ENCODE measurements at regions not wholly inside any gene's neighbourhood (a gene's known extent, or its start where the extent isn't known, plus 50 kb on each side); places are given as distances from the start of the nearest gene placed in this dataset.
"Not testable (repeated sequence)": the region's sequence is repeated elsewhere in the genome, so short reads cannot be mapped to it uniquely, and the experiment has no call there.

DNA sequence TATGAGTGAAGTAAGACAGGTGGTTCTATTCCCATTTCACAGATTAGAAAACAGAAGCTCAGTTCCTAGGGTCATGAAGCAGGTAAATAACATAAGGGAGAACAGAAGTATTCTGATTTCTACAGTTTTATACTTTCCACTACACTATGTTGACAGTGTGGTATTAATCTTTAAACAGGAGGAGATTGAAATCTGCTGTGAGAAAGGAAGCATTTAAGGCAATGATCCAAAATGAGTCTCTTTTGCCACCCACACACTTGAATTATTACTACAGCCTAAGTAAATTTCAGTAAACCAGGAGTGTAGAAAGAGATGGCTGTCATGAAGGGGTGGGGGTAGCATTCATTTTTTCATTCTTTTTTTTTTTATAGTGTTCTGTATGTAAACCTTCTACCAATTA, 893.0 kb downstream of the C4orf33 start:
- H3K9me3 ChIP-seq (ENCODE audit: control insufficient read depth in 2 of 2, insufficient read depth in 1 of 2, low read length in 1 of 2): no peaks in the 10 kb centered on the region

DNA sequence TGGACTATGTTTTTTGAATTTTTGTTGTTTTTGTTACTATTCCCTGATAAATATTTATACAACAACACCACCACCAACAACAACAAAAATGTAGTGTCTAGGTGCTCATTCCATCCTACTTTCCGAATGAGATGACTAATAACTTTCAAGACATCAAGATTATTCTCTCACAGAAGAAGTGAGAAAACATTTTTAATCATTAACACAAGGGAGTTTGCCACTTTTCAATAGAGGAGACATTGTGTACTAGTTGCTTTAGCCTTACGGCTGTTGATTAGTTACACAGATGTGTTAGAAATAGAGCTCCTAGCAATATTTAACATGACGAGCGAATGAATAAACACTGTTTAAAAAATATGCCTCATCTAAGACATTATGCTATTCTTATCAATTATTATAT, 898.8 kb downstream of the C4orf33 start:
- H3K27me3 ChIP-seq (ENCODE audit: control insufficient read depth in 2 of 2, insufficient read depth in 1 of 2, low read length in 1 of 2): no peaks in the 10 kb centered on the region
- no peaks in the 10 kb centered on the region for H3K4me1 ChIP-seq (ENCODE audit: control insufficient read depth in 2 of 2, insufficient read depth in 2 of 2, low read length in 2 of 2)
- no peak for DNase-seq (ENCODE audit: low read depth in 6 of 9, low spot score in 9 of 9)
- WGBS: 93% methylated on average over 4 of the region's 4 CpGs
- no peaks in the 10 kb centered on the region for H3K36me3 ChIP-seq (ENCODE audit: control insufficient read depth in 2 of 2, insufficient read depth in 2 of 2, low read length in 1 of 2)
- no peaks in the 10 kb centered on the region for H3K9me3 ChIP-seq (ENCODE audit: control insufficient read depth in 2 of 2, insufficient read depth in 1 of 2, low read length in 1 of 2)
- no peak overlapping the region for H3K4me3 ChIP-seq (ENCODE audit: low read length in 2 of 2)
- H3K27ac ChIP-seq (ENCODE audit: low read depth in 1 of 2, low read length in 1 of 2): no peak overlapping the region

More for the DNA sequence above, 893.0 kb downstream of the C4orf33 start:
- Histone ChIP-seq H3K4me1 (ENCODE audit: control insufficient read depth in 2 of 2, insufficient read depth in 2 of 2, low read length in 2 of 2) (no peaks in the 10 kb centered on the region), H3K27me3 (ENCODE audit: control insufficient read depth in 2 of 2, insufficient read depth in 1 of 2, low read length in 1 of 2) (no peaks in the 10 kb centered on the region), H3K4me3 (ENCODE audit: low read length in 2 of 2) (no peak overlapping the region), H3K36me3 (ENCODE audit: control insufficient read depth in 2 of 2, insufficient read depth in 2 of 2, low read length in 1 of 2) (no peaks in the 10 kb centered on the region), H3K27ac (ENCODE audit: low read depth in 1 of 2, low read length in 1 of 2) (no peak overlapping the region)
- DNase-seq (ENCODE audit: low read depth in 6 of 9, low spot score in 9 of 9): no peak

DNA sequence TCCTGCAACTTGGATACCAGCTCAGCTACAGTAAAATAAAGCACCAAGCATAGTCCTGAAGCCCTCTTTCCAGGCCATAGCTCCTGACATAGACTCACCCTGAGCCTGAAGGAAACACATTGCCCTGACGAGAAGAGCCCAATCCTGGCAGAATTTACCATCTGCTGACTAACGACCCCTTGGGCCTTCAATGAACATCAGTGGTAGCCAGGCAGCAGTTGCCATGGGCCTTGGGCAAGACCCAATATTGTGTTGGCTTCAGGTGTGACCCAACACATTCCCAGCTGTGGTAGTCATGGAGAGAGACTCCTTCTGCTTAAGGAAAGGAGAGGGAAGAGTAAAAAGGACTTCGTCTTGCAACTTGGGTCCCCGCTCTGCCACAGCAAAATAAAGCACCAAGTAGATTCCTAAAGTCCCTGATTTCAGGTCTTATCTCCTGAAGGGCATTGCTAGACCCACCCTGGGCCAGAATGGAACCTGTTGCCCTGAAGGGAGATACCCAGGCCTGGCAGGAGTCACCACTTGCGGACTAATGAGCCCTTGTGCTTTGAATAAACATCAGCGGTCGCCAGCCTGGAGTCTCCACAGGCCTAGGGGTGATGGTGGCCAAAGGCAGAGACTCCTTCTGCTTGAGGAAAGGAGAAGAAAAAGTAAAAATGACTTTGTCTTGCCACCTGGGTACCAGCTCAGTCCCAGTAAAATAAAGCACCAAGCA, 902.6 kb downstream of the C4orf33 start:
- WGBS: 94% methylated on average over 7 of the region's 7 CpGs

DNA sequence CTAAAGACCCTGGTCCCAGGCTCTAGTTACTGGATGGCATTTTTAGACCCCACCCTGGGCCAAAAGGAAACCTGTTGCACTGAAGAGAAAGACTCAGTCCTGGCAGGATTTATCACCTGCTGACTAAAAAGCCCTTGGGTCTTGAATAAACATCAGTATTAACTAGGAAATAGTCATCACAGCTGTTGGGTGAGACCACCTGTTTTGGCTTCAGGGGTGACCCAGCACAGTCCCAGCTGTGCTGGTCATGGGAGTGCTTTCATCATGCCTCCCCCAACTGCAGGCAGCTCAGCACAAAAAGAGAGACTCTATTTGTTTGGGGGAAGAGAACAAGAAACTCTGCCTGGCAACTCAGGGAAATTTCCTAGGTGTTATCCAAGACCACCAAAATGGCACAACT, 903.2 kb downstream of the C4orf33 start:
- no peaks in the 10 kb centered on the region for H3K36me3 ChIP-seq (ENCODE audit: control insufficient read depth in 2 of 2, insufficient read depth in 2 of 2, low read length in 1 of 2)
- H3K27ac ChIP-seq (ENCODE audit: low read depth in 1 of 2, low read length in 1 of 2): no peak overlapping the region
- H3K9me3 ChIP-seq (ENCODE audit: control insufficient read depth in 2 of 2, insufficient read depth in 1 of 2, low read length in 1 of 2): no peaks in the 10 kb centered on the region
- no peaks in the 10 kb centered on the region for H3K4me1 ChIP-seq (ENCODE audit: control insufficient read depth in 2 of 2, insufficient read depth in 2 of 2, low read length in 2 of 2)
- DNase-seq (ENCODE audit: low read depth in 6 of 9, low spot score in 9 of 9): no peak
- no peak overlapping the region for H3K4me3 ChIP-seq (ENCODE audit: low read length in 2 of 2)
- H3K27me3 ChIP-seq (ENCODE audit: control insufficient read depth in 2 of 2, insufficient read depth in 1 of 2, low read length in 1 of 2): no peaks in the 10 kb centered on the region

More for the DNA sequence above, 902.6 kb downstream of the C4orf33 start:
- Histone ChIP-seq H3K27ac (ENCODE audit: low read depth in 1 of 2, low read length in 1 of 2) (no peak overlapping the region), H3K4me3 (ENCODE audit: low read length in 2 of 2) (no peak overlapping the region), H3K9me3 (ENCODE audit: control insufficient read depth in 2 of 2, insufficient read depth in 1 of 2, low read length in 1 of 2) (no peaks in the 10 kb centered on the region), H3K27me3 (ENCODE audit: control insufficient read depth in 2 of 2, insufficient read depth in 1 of 2, low read length in 1 of 2) (no peaks in the 10 kb centered on the region), H3K36me3 (ENCODE audit: control insufficient read depth in 2 of 2, insufficient read depth in 2 of 2, low read length in 1 of 2) (no peaks in the 10 kb centered on the region), H3K4me1 (ENCODE audit: control insufficient read depth in 2 of 2, insufficient read depth in 2 of 2, low read length in 2 of 2) (no peaks in the 10 kb centered on the region)
- no peak for DNase-seq (ENCODE audit: low read depth in 6 of 9, low spot score in 9 of 9)

DNA sequence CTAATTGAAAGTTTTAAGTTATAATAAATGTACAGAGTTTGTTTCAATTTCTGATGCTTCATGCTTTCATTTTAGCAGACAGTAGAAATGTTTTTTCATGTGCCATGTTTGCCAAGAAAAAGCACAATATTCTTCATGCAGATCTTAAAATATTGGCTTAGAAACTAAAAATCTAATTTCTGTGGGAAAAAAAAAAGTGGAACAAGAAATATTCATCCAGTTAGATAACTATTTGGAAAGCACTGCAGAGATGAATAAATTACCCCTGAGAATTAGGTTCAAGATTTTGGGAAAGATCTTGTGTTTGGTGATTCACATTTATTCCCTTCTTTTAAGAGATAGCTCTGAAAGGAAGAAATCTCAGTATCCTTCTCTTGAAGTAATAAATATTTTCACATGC, 912.5 kb downstream of the C4orf33 start:
- H3K27me3 ChIP-seq (ENCODE audit: control insufficient read depth in 2 of 2, insufficient read depth in 1 of 2, low read length in 1 of 2): no peaks in the 10 kb centered on the region
- no peaks in the 10 kb centered on the region for H3K9me3 ChIP-seq (ENCODE audit: control insufficient read depth in 2 of 2, insufficient read depth in 1 of 2, low read length in 1 of 2)
- H3K4me3 ChIP-seq (ENCODE audit: low read length in 2 of 2): no peak overlapping the region
- H3K36me3 ChIP-seq (ENCODE audit: control insufficient read depth in 2 of 2, insufficient read depth in 2 of 2, low read length in 1 of 2): no peaks in the 10 kb centered on the region
- H3K4me1 ChIP-seq (ENCODE audit: control insufficient read depth in 2 of 2, insufficient read depth in 2 of 2, low read length in 2 of 2): no peaks in the 10 kb centered on the region
- no peak overlapping the region for H3K27ac ChIP-seq (ENCODE audit: low read depth in 1 of 2, low read length in 1 of 2)
- no peak for DNase-seq (ENCODE audit: low read depth in 6 of 9, low spot score in 9 of 9)

DNA sequence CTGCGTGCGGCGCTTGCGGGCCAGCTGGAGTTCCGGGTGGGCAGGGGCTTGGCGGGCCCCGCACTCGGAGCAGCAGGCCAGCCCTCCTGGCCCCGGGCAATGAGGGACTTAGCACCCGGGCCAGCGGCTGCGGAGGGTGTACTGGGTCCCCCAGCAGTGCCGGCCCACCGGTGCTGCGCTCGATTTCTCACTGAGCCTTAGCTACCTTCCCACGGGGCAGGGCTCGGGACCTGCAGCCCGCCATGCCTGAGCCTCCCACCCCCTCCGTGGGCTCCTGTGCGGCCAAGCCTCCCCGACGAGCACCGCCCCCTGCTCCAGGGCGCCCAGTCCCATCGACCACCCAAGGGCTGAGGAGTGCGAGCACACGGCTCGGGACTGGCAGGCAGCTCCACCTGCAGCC, 916.9 kb downstream of the C4orf33 start:
- not testable (repeated sequence) for DNase-seq (ENCODE audit: low read depth in 6 of 9, low spot score in 9 of 9); H3K4me3 ChIP-seq (ENCODE audit: low read length in 2 of 2)
- WGBS: 96% methylated on average over 29 of the region's 29 CpGs

DNA sequence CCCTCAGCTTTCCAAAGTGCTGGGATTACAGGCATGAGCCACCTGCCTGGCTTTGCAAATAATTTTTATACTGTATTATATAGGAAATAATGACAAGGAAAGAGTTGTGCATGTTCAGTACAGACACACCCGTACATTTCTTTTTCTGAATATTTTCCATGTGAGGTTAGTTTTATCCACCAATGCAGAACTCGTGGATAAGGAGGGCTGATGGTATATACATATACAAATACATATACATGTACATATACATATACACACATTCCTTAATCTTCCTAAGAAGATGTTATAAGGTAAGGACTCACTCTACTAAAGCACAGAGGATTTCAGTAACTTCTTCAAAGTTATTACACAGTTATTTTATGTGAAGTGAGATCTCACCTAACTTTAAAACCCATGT, 925.8 kb downstream of the C4orf33 start:
- no peak overlapping the region for H3K4me3 ChIP-seq (ENCODE audit: low read length in 2 of 2)
- no peak for DNase-seq (ENCODE audit: low read depth in 6 of 9, low spot score in 9 of 9)
- no peaks in the 10 kb centered on the region for H3K36me3 ChIP-seq (ENCODE audit: control insufficient read depth in 2 of 2, insufficient read depth in 2 of 2, low read length in 1 of 2)
- no peaks in the 10 kb centered on the region for H3K4me1 ChIP-seq (ENCODE audit: control insufficient read depth in 2 of 2, insufficient read depth in 2 of 2, low read length in 2 of 2)
- 87% methylated on average over 2 of the region's 2 CpGs for WGBS
- H3K27me3 ChIP-seq (ENCODE audit: control insufficient read depth in 2 of 2, insufficient read depth in 1 of 2, low read length in 1 of 2): no peaks in the 10 kb centered on the region
- no peaks in the 10 kb centered on the region for H3K9me3 ChIP-seq (ENCODE audit: control insufficient read depth in 2 of 2, insufficient read depth in 1 of 2, low read length in 1 of 2)
- H3K27ac ChIP-seq (ENCODE audit: low read depth in 1 of 2, low read length in 1 of 2): no peak overlapping the region

More for the DNA sequence above, 916.9 kb downstream of the C4orf33 start:
- H3K27ac ChIP-seq (ENCODE audit: low read depth in 1 of 2, low read length in 1 of 2); H3K4me1 ChIP-seq (ENCODE audit: control insufficient read depth in 2 of 2, insufficient read depth in 2 of 2, low read length in 2 of 2); H3K9me3 ChIP-seq (ENCODE audit: control insufficient read depth in 2 of 2, insufficient read depth in 1 of 2, low read length in 1 of 2); H3K36me3 ChIP-seq (ENCODE audit: control insufficient read depth in 2 of 2, insufficient read depth in 2 of 2, low read length in 1 of 2); H3K27me3 ChIP-seq (ENCODE audit: control insufficient read depth in 2 of 2, insufficient read depth in 1 of 2, low read length in 1 of 2): not testable (repeated sequence)

DNA sequence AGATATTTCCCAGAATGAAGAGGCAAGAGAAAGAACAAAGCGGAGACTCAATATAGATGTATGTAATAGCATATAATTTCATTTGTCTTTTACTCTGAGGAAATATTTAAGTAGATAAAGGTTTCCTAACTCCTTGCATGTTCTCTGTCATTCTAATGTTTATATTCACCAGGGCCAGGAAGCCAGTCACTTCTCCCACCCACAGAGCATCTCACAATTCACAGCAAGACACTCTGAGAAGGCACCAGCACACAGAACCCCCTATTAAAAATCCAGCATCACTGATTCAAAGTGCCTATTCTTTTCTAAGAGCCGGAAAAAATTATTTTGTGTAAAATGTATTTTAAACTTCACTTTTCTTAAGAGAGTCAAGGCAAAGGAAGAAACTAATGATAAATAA, 927.1 kb downstream of the C4orf33 start:
- no peak for DNase-seq (ENCODE audit: low read depth in 6 of 9, low spot score in 9 of 9)
- no peak overlapping the region for H3K27ac ChIP-seq (ENCODE audit: low read depth in 1 of 2, low read length in 1 of 2)
- WGBS: 94% methylated on average over 2 of the region's 2 CpGs
- H3K9me3 ChIP-seq (ENCODE audit: control insufficient read depth in 2 of 2, insufficient read depth in 1 of 2, low read length in 1 of 2): no peaks in the 10 kb centered on the region
- H3K36me3 ChIP-seq (ENCODE audit: control insufficient read depth in 2 of 2, insufficient read depth in 2 of 2, low read length in 1 of 2): no peaks in the 10 kb centered on the region
- H3K4me1 ChIP-seq (ENCODE audit: control insufficient read depth in 2 of 2, insufficient read depth in 2 of 2, low read length in 2 of 2): no peaks in the 10 kb centered on the region
- H3K27me3 ChIP-seq (ENCODE audit: control insufficient read depth in 2 of 2, insufficient read depth in 1 of 2, low read length in 1 of 2): no peaks in the 10 kb centered on the region
- H3K4me3 ChIP-seq (ENCODE audit: low read length in 2 of 2): no peak overlapping the region

DNA sequence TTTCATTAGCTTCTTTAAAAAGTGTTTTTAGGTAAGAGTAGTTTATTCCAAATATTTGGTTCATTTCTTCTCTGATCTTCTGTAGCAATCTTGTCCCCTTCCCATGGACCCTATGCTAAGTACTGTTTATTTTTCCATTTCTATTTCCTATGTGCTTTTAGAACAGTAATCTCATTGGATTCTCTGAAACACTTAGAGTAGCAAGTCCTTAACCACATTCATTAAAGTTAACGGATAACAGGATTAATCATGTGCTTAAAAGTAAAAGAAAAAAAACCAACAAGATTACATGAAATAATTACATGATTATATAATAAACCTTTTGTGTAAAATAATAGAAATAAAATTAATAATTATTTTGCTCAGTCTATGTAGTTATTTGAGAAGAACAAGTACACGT, 929.7 kb downstream of the C4orf33 start:
- H3K9me3 ChIP-seq (ENCODE audit: control insufficient read depth in 2 of 2, insufficient read depth in 1 of 2, low read length in 1 of 2): no peaks in the 10 kb centered on the region
- WGBS: 95% methylated on average over 2 of the region's 2 CpGs
- no peak overlapping the region for H3K4me3 ChIP-seq (ENCODE audit: low read length in 2 of 2)
- no peak for DNase-seq (ENCODE audit: low read depth in 6 of 9, low spot score in 9 of 9)
- H3K27me3 ChIP-seq (ENCODE audit: control insufficient read depth in 2 of 2, insufficient read depth in 1 of 2, low read length in 1 of 2): no peaks in the 10 kb centered on the region
- no peaks in the 10 kb centered on the region for H3K4me1 ChIP-seq (ENCODE audit: control insufficient read depth in 2 of 2, insufficient read depth in 2 of 2, low read length in 2 of 2)
- H3K27ac ChIP-seq (ENCODE audit: low read depth in 1 of 2, low read length in 1 of 2): no peak overlapping the region
- H3K36me3 ChIP-seq (ENCODE audit: control insufficient read depth in 2 of 2, insufficient read depth in 2 of 2, low read length in 1 of 2): no peaks in the 10 kb centered on the region

DNA sequence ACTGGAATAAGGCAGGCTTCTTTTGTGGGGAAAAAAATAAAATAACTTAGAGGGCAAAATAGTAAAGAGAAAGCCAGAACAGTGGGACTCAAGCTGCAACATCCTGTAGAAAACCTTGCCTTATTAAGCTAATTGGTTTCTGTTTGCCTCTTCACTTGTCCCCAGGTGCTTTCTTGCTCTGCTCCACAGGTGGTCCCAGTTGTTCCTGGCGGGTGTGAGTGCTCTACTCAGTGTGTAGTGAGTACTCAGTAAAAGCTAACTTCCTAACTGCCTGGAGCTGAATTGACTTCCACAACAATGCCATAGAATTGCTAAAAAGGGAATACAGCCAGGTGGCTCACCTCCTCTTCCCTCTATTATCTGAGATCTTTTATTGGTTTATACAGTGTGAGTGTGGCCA, 930.2 kb downstream of the C4orf33 start:
- WGBS: 84% methylated on average over 1 of the region's 1 CpG
- Histone ChIP-seq H3K27ac (ENCODE audit: low read depth in 1 of 2, low read length in 1 of 2) (no peak overlapping the region), H3K36me3 (ENCODE audit: control insufficient read depth in 2 of 2, insufficient read depth in 2 of 2, low read length in 1 of 2) (no peaks in the 10 kb centered on the region), H3K27me3 (ENCODE audit: control insufficient read depth in 2 of 2, insufficient read depth in 1 of 2, low read length in 1 of 2) (no peaks in the 10 kb centered on the region), H3K4me1 (ENCODE audit: control insufficient read depth in 2 of 2, insufficient read depth in 2 of 2, low read length in 2 of 2) (no peaks in the 10 kb centered on the region), H3K9me3 (ENCODE audit: control insufficient read depth in 2 of 2, insufficient read depth in 1 of 2, low read length in 1 of 2) (no peaks in the 10 kb centered on the region), H3K4me3 (ENCODE audit: low read length in 2 of 2) (no peak overlapping the region)
- no peak for DNase-seq (ENCODE audit: low read depth in 6 of 9, low spot score in 9 of 9)
